H1 (cell line): ENCODE measurements at regions not wholly inside any gene's neighbourhood (a gene's known extent, or its start where the extent isn't known, plus 50 kb on each side); places are given as distances from the start of the nearest gene placed in this dataset.

ENCODE experiments used
- CTCF ChIA-PET: fragments of 300-600 bp; sonication (Branson Sonifier 250); formaldehyde crosslinking; loops from one replicate; lab custom pipeline; 2021; ENCODE audit not compliant: partially characterized antibody; lab: Charles Lee
- POLR2A ChIA-PET: fragments of 300-600 bp; sonication (Branson Sonifier 250); formaldehyde crosslinking; loops from one replicate; lab custom pipeline; 2021; ENCODE audit warnings: inconsistent platforms; ENCODE audit not compliant: partially characterized antibody; lab: Charles Lee
- DNase-seq, 2 experiments: peaks; one replicate each; pipeline versions ENCODE4 v3.0.0 to v3.0.0-alpha.2; 2010 to 2022; ENCODE audit warnings: low spot score in 2 of 2, low read depth in 1 of 2, mixed read lengths in 1 of 2
- FAIRE-seq: peaks from 2 replicates; lab custom pipeline; 2011; peaks lifted over from hg19 to GRCh38; lab: Jason Lieb, UNC
- H2AFZ ChIP-seq: 2 replicates; pipeline ENCODE4 v1.8.1; 2012; ENCODE audit warnings: low read length, inconsistent platforms
- H2AK5ac ChIP-seq: 2 replicates; pipeline ENCODE4 v1.6.1; 2013; ENCODE audit warnings: low read depth, low read length
- H2BK120ac ChIP-seq: replicated peaks from 2 replicates; pipeline ENCODE3; 2013; ENCODE audit warnings: low read depth, low read length, inconsistent platforms
- H2BK12ac ChIP-seq: 2 replicates; pipeline ENCODE4 v1.6.1; 2013; ENCODE audit warnings: low read depth, low read length
- H2BK15ac ChIP-seq: 2 replicates; pipeline ENCODE4 v1.6.1; 2013; ENCODE audit warnings: low read length
- H2BK20ac ChIP-seq: 2 replicates; pipeline ENCODE4 v1.6.1; 2013; ENCODE audit warnings: low read length
- H2BK5ac ChIP-seq: 2 replicates; pipeline ENCODE4 v1.6.1; 2013; ENCODE audit warnings: low read depth, low read length
- H3K14ac ChIP-seq: 2 replicates; pipeline ENCODE4 v1.6.1; 2013; ENCODE audit warnings: inconsistent platforms; ENCODE audit not compliant: insufficient read length
- H3K18ac ChIP-seq: 2 replicates; pipeline ENCODE4 v1.6.1; 2013; ENCODE audit warnings: low read length; ENCODE audit errors: extremely low read depth
- H3K23ac ChIP-seq: 2 replicates; pipeline ENCODE4 v1.6.1; 2013; ENCODE audit warnings: inconsistent platforms; ENCODE audit not compliant: insufficient read length
- H3K23me2 ChIP-seq: 2 replicates; pipeline ENCODE4 v1.6.1; 2013; ENCODE audit warnings: low read depth, low read length
- H3K27ac ChIP-seq: 2 replicates; pipeline ENCODE4 v1.6.1; 2011; ENCODE audit warnings: low read depth, low read length, inconsistent platforms
- H3K27me3 ChIP-seq, 4 experiments: replicated peaks in 1 of 4; 1 replicate in 1 of 4; 2 replicates in 3 of 4; pipeline versions ENCODE4 v1.6.1 to v1.8.1; 2011 to 2013; ENCODE audit warnings: low read length in 3 of 4, mild to moderate bottlenecking in 3 of 4, inconsistent platforms in 2 of 4, mixed read lengths in 2 of 4, moderate library complexity in 1 of 4; ENCODE audit not compliant: control insufficient read depth in 3 of 4, insufficient read depth in 3 of 4; ENCODE audit errors: extremely low read depth in 1 of 4
- H3K36me3 ChIP-seq, 4 experiments: 2 replicates each; pipeline versions ENCODE4 v1.6.1 to v1.8.1; 2011 to 2013; ENCODE audit warnings: mild to moderate bottlenecking in 4 of 4, low read length in 3 of 4, moderate library complexity in 2 of 4, control low read depth in 1 of 4, inconsistent platforms in 1 of 4; ENCODE audit not compliant: insufficient read depth in 4 of 4, control insufficient read depth in 2 of 4
- H3K4ac ChIP-seq: replicated peaks from 2 replicates; pipeline ENCODE3; 2013; ENCODE audit warnings: low read length, low read depth, mixed read lengths, inconsistent platforms; ENCODE audit not compliant: insufficient read length
- H3K4me1 ChIP-seq, 4 experiments: replicated peaks in 1 of 4; 1 replicate in 1 of 4; 2 replicates in 3 of 4; pipeline versions ENCODE4 v1.6.1 to v1.8.1; 2011 to 2013; ENCODE audit warnings: low read length in 3 of 4, inconsistent platforms in 2 of 4, mixed read lengths in 1 of 4; ENCODE audit not compliant: insufficient read depth in 4 of 4, control insufficient read depth in 3 of 4
- H3K4me2 ChIP-seq, 2 experiments: 2 replicates each; pipeline versions ENCODE4 v1.6.1 to v1.8.1; 2011 to 2013; ENCODE audit warnings: low read depth in 2 of 2, low read length in 2 of 2, control low read depth in 1 of 2, inconsistent platforms in 1 of 2, mild to moderate bottlenecking in 1 of 2; ENCODE audit not compliant: insufficient read depth in 1 of 2
- H3K4me3 ChIP-seq, 4 experiments: fragments of 200-600, 300-600 bp in 1 of 4; sonication (generic), shearing (Covaris generic), sonication (Bioruptor Twin) in 1 of 4; 2 replicates each; pipeline versions ENCODE4 v1.5.1 to v1.8.1; 2011 to 2016; ENCODE audit warnings: low read length in 4 of 4, low read depth in 3 of 4, control low read depth in 2 of 4, inconsistent platforms in 2 of 4, mild to moderate bottlenecking in 2 of 4, mixed read lengths in 1 of 4, moderate library complexity in 1 of 4; ENCODE audit not compliant: insufficient read depth in 2 of 4; ENCODE audit errors: extremely low read depth in 1 of 4
- H3K56ac ChIP-seq: replicated peaks from 2 replicates; pipeline ENCODE3; 2013; ENCODE audit warnings: low read depth, mild to moderate bottlenecking, mixed read lengths, low read length, inconsistent platforms; ENCODE audit not compliant: insufficient read length
- H3K79me1 ChIP-seq: 2 replicates; pipeline ENCODE4 v1.6.1; 2013; ENCODE audit warnings: low read depth, low read length, control low read depth
- H3K79me2 ChIP-seq, 2 experiments: 2 replicates each; pipeline versions ENCODE4 v1.6.1 to v1.8.1; 2012 to 2013; ENCODE audit warnings: low read length in 2 of 2, mild to moderate bottlenecking in 2 of 2, inconsistent platforms in 1 of 2; ENCODE audit not compliant: insufficient read depth in 2 of 2, control insufficient read depth in 1 of 2
- H3K9ac ChIP-seq, 4 experiments: replicated peaks in 1 of 4; 1 replicate in 1 of 4; 2 replicates in 3 of 4; pipeline versions ENCODE4 v1.6.1 to v1.8.1; 2011 to 2013; ENCODE audit warnings: low read depth in 3 of 4, low read length in 3 of 4, control low read depth in 2 of 4, mild to moderate bottlenecking in 2 of 4, moderate library complexity in 2 of 4, inconsistent platforms in 1 of 4; ENCODE audit errors: extremely low read depth in 1 of 4
- H3K9me3 ChIP-seq, 2 experiments: 2 replicates each; pipeline versions ENCODE4 v1.6.1 to v1.8.1; 2012 to 2013; ENCODE audit warnings: mild to moderate bottlenecking in 2 of 2, moderate library complexity in 2 of 2, control low read depth in 1 of 2, inconsistent platforms in 1 of 2, low read depth in 1 of 2, low read length in 1 of 2, mixed read lengths in 1 of 2; ENCODE audit not compliant: insufficient read depth in 2 of 2
- H4K20me1 ChIP-seq, 2 experiments: replicated peaks in 1 of 2; 2 replicates each; pipeline versions ENCODE3 to v1.8.1; 2011 to 2013; ENCODE audit warnings: inconsistent platforms in 2 of 2, low read length in 2 of 2, mild to moderate bottlenecking in 1 of 2; ENCODE audit not compliant: insufficient read depth in 2 of 2, control insufficient read depth in 1 of 2
- H4K5ac ChIP-seq: 2 replicates; pipeline ENCODE4 v1.6.1; 2013; ENCODE audit warnings: low read length, low read depth, mixed read lengths, inconsistent platforms; ENCODE audit not compliant: insufficient read length
- H4K8ac ChIP-seq: 2 replicates; pipeline ENCODE4 v1.8.0; 2013; ENCODE audit warnings: mild to moderate bottlenecking, moderate library complexity, low read length, inconsistent platforms; ENCODE audit not compliant: insufficient read depth; ENCODE audit errors: extremely low read depth
- H4K91ac ChIP-seq: replicated peaks from 2 replicates; pipeline ENCODE3; 2013; ENCODE audit warnings: low read length, mixed read lengths, inconsistent platforms; ENCODE audit not compliant: insufficient read length
- ASH2L ChIP-seq: fragments of 200-600, 300-600 bp; sonication (generic); IDR thresholded peaks from one replicate; pipeline ENCODE4 v1.7.1; 2017; ENCODE audit warnings: low read length
- BCL11A ChIP-seq, 2 experiments: IDR thresholded peaks; one replicate each; pipeline ENCODE4 v1.6.1; 2011; ENCODE audit warnings: low read depth in 2 of 2, low read length in 2 of 2, mild to moderate bottlenecking in 2 of 2
- CREB1 ChIP-seq: IDR thresholded peaks from 2 replicates; pipeline ENCODE4 v1.6.1; 2012; ENCODE audit warnings: inconsistent platforms
- E2F6 ChIP-seq: IDR thresholded peaks from 2 replicates; pipeline ENCODE4 v1.6.1; 2012; ENCODE audit warnings: inconsistent platforms
- GABPA ChIP-seq: IDR thresholded peaks from 2 replicates; pipeline ENCODE4 v1.6.1; 2011; ENCODE audit warnings: mild to moderate bottlenecking, low read length, moderate library complexity, borderline replicate concordance; ENCODE audit not compliant: insufficient read depth
- HDAC2 ChIP-seq, 2 experiments: fragments of 300-600 bp in 1 of 2; sonication (generic) in 1 of 2; IDR thresholded peaks; 2 replicates each; pipeline ENCODE4 v1.6.1; 2011 to 2012; ENCODE audit warnings: low read depth in 2 of 2, low read length in 2 of 2, mild to moderate bottlenecking in 2 of 2, moderate library complexity in 2 of 2, borderline replicate concordance in 1 of 2, inconsistent platforms in 1 of 2
- KDM1A ChIP-seq: fragments of 200-600, 300-600 bp; sonication (generic); IDR thresholded peaks from 2 replicates; pipeline ENCODE4 v1.7.1; 2016; ENCODE audit warnings: mild to moderate bottlenecking, low read length, borderline replicate concordance
- KDM5A ChIP-seq: fragments of 200-600 bp; IDR thresholded peaks from 2 replicates; pipeline ENCODE4 v1.7.1; 2012; ENCODE audit warnings: mild to moderate bottlenecking, low read length, inconsistent platforms, mixed read lengths
- MAX ChIP-seq: IDR thresholded peaks from 2 replicates; pipeline ENCODE4 v1.6.1; 2012; ENCODE audit warnings: inconsistent platforms
- RBBP5 ChIP-seq: IDR thresholded peaks from 2 replicates; pipeline ENCODE4 v1.7.1; 2012; ENCODE audit warnings: low read depth, mild to moderate bottlenecking, inconsistent platforms, low read length, moderate library complexity, borderline replicate concordance
- SIRT6 ChIP-seq: IDR thresholded peaks from one replicate; pipeline ENCODE4 v1.7.1; 2012; ENCODE audit warnings: low read length, inconsistent platforms
- SP4 ChIP-seq: IDR thresholded peaks from 2 replicates; pipeline ENCODE4 v1.6.1; 2012; ENCODE audit warnings: low read length, inconsistent platforms
- SRF ChIP-seq: IDR thresholded peaks from 2 replicates; pipeline ENCODE4 v1.6.1; 2011; ENCODE audit warnings: mild to moderate bottlenecking, low read depth, low read length, moderate library complexity
- WGBS, 2 experiments: shearing (Covaris generic) in 1 of 2; methylation state at CpG; one replicate each; pipeline versions ENCODE4 v1.1.6 to v1.1.7; 2013 to 2015; ENCODE audit warnings: low lambda C conversion rate in 2 of 2, mixed read lengths in 2 of 2, inconsistent platforms in 1 of 2, low coverage in 1 of 2, missing lambda C conversion rate in 1 of 2; ENCODE audit not compliant: insufficient replicate concordance in 2 of 2, insufficient coverage in 1 of 2, insufficient read length in 1 of 2; ENCODE audit errors: extremely low coverage in 1 of 2, missing lambda C conversion rate in 1 of 2; 5-methylcytosine and 5-hydroxymethylcytosine counted together

- Histone ChIP-seq H3K18ac (no peak overlapping the region), H4K20me1 (no peaks in the 10 kb centered on the region), H3K9ac (no peak overlapping the region), H3K14ac (no peak overlapping the region), H3K79me2 (no peaks in the 10 kb centered on the region), H3K23me2 (no peaks in the 10 kb centered on the region), H3K23ac (no peak overlapping the region), H3K4me1 (no peaks in the 10 kb centered on the region), H3K36me3 (no peaks in the 10 kb centered on the region), H2BK12ac (no peak overlapping the region), H3K56ac (no peak overlapping the region), H2BK20ac (no peak overlapping the region), H3K4me2 (no peak overlapping the region), H4K8ac (no peak overlapping the region), H3K27ac (no peak overlapping the region), H3K4me3 (no peak overlapping the region), H2AK5ac (no peak overlapping the region), H3K79me1 (no peaks in the 10 kb centered on the region), H3K27me3 (no peaks in the 10 kb centered on the region), H2BK15ac (no peak overlapping the region), H4K91ac (no peak overlapping the region), H4K5ac (no peak overlapping the region), H3K4ac (no peak overlapping the region), H2AFZ (peak overlapping the region; percentile 63; the same call in 1 of the 2 replicates), H2BK120ac (no peak overlapping the region), H3K9me3 (no peaks in the 10 kb centered on the region), H2BK5ac (no peak overlapping the region)
- POLR2A ChIA-PET = no interaction called here
- FAIRE-seq (no peak), DNase-seq (no peak)
- CTCF ChIA-PET = interaction anchor here (0.5 kb wide), 1 partner anchor 116 kb away, joined by 3 read pairs; no protein-coding TSS in a partner anchor
- TF ChIP-seq KDM1A = no peak
- no peak for TF ChIP-seq SRF
- TF ChIP-seq RBBP5 = no peak
- no peak for TF ChIP-seq E2F6
- TF ChIP-seq SP4 = no peak
- TF ChIP-seq CREB1 = no peak
- TF ChIP-seq SIRT6 = no peak
- no peak for TF ChIP-seq HDAC2 (IDR thresholded peaks at IDR 0.05; ENCODE audit: borderline replicate concordance in 1 of 2, low read depth in 2 of 2, low read length in 2 of 2)
- no peak for TF ChIP-seq ASH2L
- no peak for TF ChIP-seq MAX
- no peak for TF ChIP-seq KDM5A
- no peak for TF ChIP-seq BCL11A (IDR thresholded peaks at IDR 0.05; ENCODE audit: low read depth in 2 of 2, low read length in 2 of 2)
- no peak for TF ChIP-seq GABPA
- WGBS, 2 experiments = 100% methylated on average over 1 of the region's 1 CpG; no CpG with 5 or more reads in 1 of the 2 experiments
Observed at GRCh38 chr6:87806099-87806498, 104.1 kb upstream of the AKIRIN2 start.
